Bronchial epithelial cell (primary cell): ENCODE measurements at regions not wholly inside any gene's neighbourhood (a gene's known extent, or its start where the extent isn't known, plus 50 kb on each side); places are given as distances from the start of the nearest gene placed in this dataset.
"Not testable (repeated sequence)": the region's sequence is repeated elsewhere in the genome, so short reads cannot be mapped to it uniquely, and the experiment has no call there.

Source experiments
- DNase-seq: peaks from one replicate; pipeline ENCODE4 v3.0.0-alpha.2; 2010; ENCODE audit warnings: low read depth
- FAIRE-seq: peaks from 2 replicates; lab custom pipeline; 2011; peaks lifted over from hg19 to GRCh38; lab: Jason Lieb, UNC
- H3K27me3 ChIP-seq: 2 replicates; pipeline ENCODE4 v1.5.1; 2011; ENCODE audit warnings: low read length; ENCODE audit not compliant: control insufficient read depth, insufficient read depth
- H3K36me3 ChIP-seq: 2 replicates; pipeline ENCODE4 v1.5.1; 2011; ENCODE audit warnings: low read length; ENCODE audit not compliant: control insufficient read depth, insufficient read depth
- H3K4me3 ChIP-seq: 2 replicates; pipeline ENCODE4 v1.5.1; 2011; ENCODE audit warnings: mild to moderate bottlenecking, low read depth, low read length, control low read depth
- CTCF ChIP-seq: IDR thresholded peaks from 2 replicates; pipeline ENCODE4 v1.5.1; 2011; ENCODE audit warnings: mild to moderate bottlenecking, moderate library complexity, low read length, control low read depth, inconsistent platforms; ENCODE audit not compliant: insufficient read depth, severe bottlenecking

- FAIRE-seq (no peak), DNase-seq (no peak)
- Histone ChIP-seq H3K27me3 (peaks cover 2% of the 10 kb centered on the region), H3K36me3 (no peaks in the 10 kb centered on the region), H3K4me3 (no peak overlapping the region)
- no peak for TF ChIP-seq CTCF
These were observed 267.5 kb downstream of the C12orf75 start for GRCh38 chr12:105598031-105598430.

- no peaks in the 10 kb centered on the region for H3K36me3 ChIP-seq
- H3K4me3 ChIP-seq = no peak overlapping the region
- H3K27me3 ChIP-seq = no peaks in the 10 kb centered on the region
- no peak for TF ChIP-seq CTCF
- FAIRE-seq (no peak), DNase-seq (no peak)
These were observed 270.5 kb downstream of the C12orf75 start for GRCh38 chr12:105600911-105601545.

- DNase-seq, FAIRE-seq, H3K36me3 ChIP-seq, H3K4me3 ChIP-seq, H3K27me3 ChIP-seq: not testable (repeated sequence)
These were observed 271.8 kb downstream of the C12orf75 start for GRCh38 chr12:105602312-105602711.

- not testable (repeated sequence) for H3K27me3 ChIP-seq, DNase-seq, FAIRE-seq, H3K4me3 ChIP-seq, H3K36me3 ChIP-seq
These were observed 273.8 kb downstream of the C12orf75 start for GRCh38 chr12:105604281-105604680.

GRCh38 chr12:105606613-105607012 is 276.1 kb downstream of the C12orf75 start:
- H3K4me3 ChIP-seq, H3K27me3 ChIP-seq, FAIRE-seq, H3K36me3 ChIP-seq, DNase-seq: not testable (repeated sequence)

- H3K27me3 ChIP-seq, DNase-seq, H3K4me3 ChIP-seq, H3K36me3 ChIP-seq, FAIRE-seq: not testable (repeated sequence)
These were observed 278.5 kb downstream of the C12orf75 start for GRCh38 chr12:105609001-105609400.

GRCh38 chr12:105610459-105610858 is 280.0 kb downstream of the C12orf75 start:
- H3K36me3 ChIP-seq = no peaks in the 10 kb centered on the region
- no peak for DNase-seq
- FAIRE-seq = no peak
- H3K4me3 ChIP-seq = no peak overlapping the region
- TF ChIP-seq CTCF = no peak
- no peaks in the 10 kb centered on the region for H3K27me3 ChIP-seq

- TF ChIP-seq CTCF = no peak
- Histone ChIP-seq H3K27me3 (no peaks in the 10 kb centered on the region), H3K36me3 (no peaks in the 10 kb centered on the region), H3K4me3 (no peak overlapping the region)
- DNase-seq = no peak
- no peak for FAIRE-seq
These were observed 280.8 kb downstream of the C12orf75 start for GRCh38 chr12:105611340-105611739.
